MM.1S (cell line): ENCODE measurements at regions not wholly inside any gene's neighbourhood (a gene's known extent, or its start where the extent isn't known, plus 50 kb on each side); places are given as distances from the start of the nearest gene placed in this dataset.

ENCODE experiments used
- DNase-seq: peaks from one replicate; pipeline ENCODE4 v3.0.0-alpha.2; 2015
- H2AFZ ChIP-seq: fragments of 300-600 bp; sonication (generic); 2 replicates; pipeline ENCODE4 v1.6.0; 2016; ENCODE audit warnings: antibody characterized with exemption, low read length
- H3F3A ChIP-seq: fragments of 300-600 bp; sonication (generic); 2 replicates; pipeline ENCODE4 v1.6.1; 2016; ENCODE audit warnings: mild to moderate bottlenecking, antibody characterized with exemption, low read length, moderate library complexity, mixed read lengths; ENCODE audit not compliant: insufficient read depth
- H3K27ac ChIP-seq: fragments of 300-600 bp; sonication (generic); 2 replicates; pipeline ENCODE4 v1.5.1; 2016; ENCODE audit warnings: mild to moderate bottlenecking, low read length
- H3K27me3 ChIP-seq: fragments of 300-600 bp; sonication (generic); replicated peaks from 2 replicates; pipeline ENCODE4 v1.6.0; 2016; ENCODE audit warnings: low read length; ENCODE audit not compliant: insufficient read depth
- H3K36me3 ChIP-seq: fragments of 300-600 bp; sonication (generic); replicated peaks from 2 replicates; pipeline ENCODE4 v1.6.1; 2016; ENCODE audit warnings: mild to moderate bottlenecking, low read length, mixed read lengths; ENCODE audit not compliant: insufficient read depth
- H3K4me1 ChIP-seq: fragments of 300-600 bp; sonication (generic); 2 replicates; pipeline ENCODE4 v1.6.1; 2016; ENCODE audit warnings: low read length, mixed read lengths
- H3K4me2 ChIP-seq: fragments of 300-600 bp; sonication (generic); 2 replicates; pipeline ENCODE4 v1.6.0; 2016; ENCODE audit warnings: low read depth, low read length
- H3K4me3 ChIP-seq: fragments of 300-600 bp; sonication (generic); 2 replicates; pipeline ENCODE4 v1.5.1; 2016; ENCODE audit warnings: low read length, mixed read lengths
- H3K79me2 ChIP-seq: fragments of 300-600 bp; sonication (generic); 2 replicates; pipeline ENCODE4 v1.6.1; 2016; ENCODE audit warnings: mixed run types, low read length, mixed read lengths
- H3K9ac ChIP-seq: fragments of 300-600 bp; sonication (generic); 2 replicates; pipeline ENCODE4 v1.6.1; 2016; ENCODE audit warnings: low read length, mixed read lengths
- H3K9me2 ChIP-seq: fragments of 300-600 bp; sonication (generic); replicated peaks from 2 replicates; pipeline ENCODE4 v1.6.1; 2016; ENCODE audit warnings: mild to moderate bottlenecking, low read length, mixed read lengths; ENCODE audit not compliant: insufficient read depth
- H3K9me3 ChIP-seq: fragments of 300-600 bp; sonication (generic); replicated peaks from 2 replicates; pipeline ENCODE4 v1.6.1; 2016; ENCODE audit warnings: mild to moderate bottlenecking, low read length, mixed read lengths; ENCODE audit not compliant: insufficient read depth
- H4K20me1 ChIP-seq: fragments of 300-600 bp; sonication (generic); 2 replicates; pipeline ENCODE4 v1.6.1; 2016; ENCODE audit warnings: mild to moderate bottlenecking, low read length, moderate library complexity, mixed read lengths; ENCODE audit not compliant: insufficient read depth
- CTCF ChIP-seq: fragments of 300-600 bp; sonication (generic); IDR thresholded peaks from 2 replicates; pipeline ENCODE4 v1.5.1; 2016; ENCODE audit warnings: antibody characterized with exemption, low read length, mixed read lengths
- EZH2 ChIP-seq: fragments of 300-600 bp; sonication (generic); optimal IDR thresholded peaks from 2 replicates; pipeline ENCODE3; 2017; ENCODE audit warnings: low read depth, mild to moderate bottlenecking, antibody characterized with exemption, low read length, mixed read lengths
- EZH2phosphoT487 ChIP-seq: fragments of 300-600 bp; sonication (generic); IDR thresholded peaks from 2 replicates; pipeline ENCODE4 v1.6.1; 2018; ENCODE audit warnings: antibody characterized with exemption, low read length

DNA sequence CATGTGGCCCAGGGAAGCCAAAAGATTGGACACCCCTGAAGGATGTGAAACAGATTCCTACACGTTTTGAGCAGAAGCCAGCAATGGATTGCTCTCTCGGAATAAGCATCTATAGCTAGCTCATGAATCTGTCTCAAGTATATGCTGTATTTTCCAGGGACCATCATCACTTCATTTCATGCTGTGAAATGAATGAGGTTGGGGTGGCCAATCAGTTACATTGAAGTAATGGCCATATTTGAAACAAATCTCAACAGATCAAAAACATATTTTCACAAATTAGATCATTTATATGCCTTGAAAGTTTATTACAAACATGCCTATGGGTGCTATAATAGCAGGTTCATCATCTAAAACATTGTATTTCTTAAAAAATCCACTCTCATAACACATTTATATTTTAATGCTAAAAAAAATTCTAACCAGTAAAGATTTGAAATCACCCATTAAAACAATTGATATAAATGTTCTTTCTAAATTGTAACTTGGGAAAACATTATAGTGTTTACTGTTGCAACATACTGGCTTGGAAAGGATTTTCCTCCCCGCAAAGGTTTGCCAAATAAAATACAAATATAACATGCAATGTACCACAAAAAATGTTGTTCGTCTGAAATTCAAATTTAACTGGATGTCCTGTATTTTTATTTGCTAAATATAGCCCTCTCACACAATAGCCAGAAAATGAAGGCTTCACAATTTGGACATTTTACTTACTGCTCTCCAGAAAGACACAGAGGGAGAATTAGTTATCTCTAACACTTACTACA, 743.6 kb downstream of the KCNJ2 start:
- H3K9me3 ChIP-seq = no peaks in the 10 kb centered on the region
- TF ChIP-seq EZH2 = no peak
- no peak for TF ChIP-seq CTCF
- TF ChIP-seq EZH2phosphoT487 = no peak
- DNase-seq = no peak
- no peaks in the 10 kb centered on the region for H3F3A ChIP-seq
- H3K9me2 ChIP-seq = no peaks in the 10 kb centered on the region
- no peak overlapping the region for H3K4me2 ChIP-seq
- H3K36me3 ChIP-seq = no peaks in the 10 kb centered on the region
- no peaks in the 10 kb centered on the region for H3K27me3 ChIP-seq
- H2AFZ ChIP-seq = no peak overlapping the region
- no peaks in the 10 kb centered on the region for H3K4me1 ChIP-seq
- no peaks in the 10 kb centered on the region for H4K20me1 ChIP-seq
- H3K4me3 ChIP-seq = no peak overlapping the region
- H3K9ac ChIP-seq = no peak overlapping the region
- H3K79me2 ChIP-seq = no peaks in the 10 kb centered on the region
- no peak overlapping the region for H3K27ac ChIP-seq

DNA sequence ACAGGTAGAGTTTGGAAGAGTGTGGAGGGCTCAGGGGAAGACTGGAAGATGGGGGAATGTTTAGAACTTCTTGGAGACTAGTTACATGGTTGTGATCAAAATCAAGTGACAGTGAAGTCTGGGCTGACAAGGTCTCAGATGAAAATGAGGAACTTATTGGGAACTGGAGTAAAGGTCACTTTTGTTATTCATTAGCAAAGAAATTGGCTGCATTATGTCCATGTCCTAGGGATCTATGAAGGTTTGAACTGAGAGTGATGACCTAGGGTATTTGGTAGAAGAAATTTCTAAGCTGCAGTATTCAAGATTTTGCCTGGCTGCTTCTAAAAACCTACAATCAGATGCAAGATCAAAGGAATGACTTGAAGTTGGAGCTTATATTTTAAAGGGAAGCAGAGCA, 747.1 kb downstream of the KCNJ2 start:
- Histone ChIP-seq H2AFZ (no peak overlapping the region), H3K9me2 (no peaks in the 10 kb centered on the region), H3K27ac (no peak overlapping the region), H3K9me3 (no peaks in the 10 kb centered on the region), H3K4me1 (no peaks in the 10 kb centered on the region), H3F3A (no peaks in the 10 kb centered on the region), H3K79me2 (no peaks in the 10 kb centered on the region), H3K36me3 (no peaks in the 10 kb centered on the region), H3K4me3 (no peak overlapping the region), H3K9ac (no peak overlapping the region), H4K20me1 (no peaks in the 10 kb centered on the region), H3K27me3 (no peaks in the 10 kb centered on the region), H3K4me2 (no peak overlapping the region)
- TF ChIP-seq EZH2 (no peak), CTCF (no peak), EZH2phosphoT487 (no peak)
- no peak for DNase-seq

- Histone ChIP-seq H3K9ac (no peak overlapping the region), H3K4me1 (no peaks in the 10 kb centered on the region), H3K9me3 (no peaks in the 10 kb centered on the region), H3K79me2 (no peaks in the 10 kb centered on the region), H3K4me3 (no peak overlapping the region), H3K27ac (no peak overlapping the region), H3K27me3 (no peaks in the 10 kb centered on the region), H3F3A (no peaks in the 10 kb centered on the region), H3K9me2 (no peaks in the 10 kb centered on the region), H3K36me3 (no peaks in the 10 kb centered on the region), H2AFZ (no peak overlapping the region), H3K4me2 (no peak overlapping the region), H4K20me1 (no peaks in the 10 kb centered on the region)
- no peak for TF ChIP-seq CTCF
- no peak for TF ChIP-seq EZH2
- no peak for TF ChIP-seq EZH2phosphoT487
- no peak for DNase-seq
These were observed 749.9 kb downstream of the KCNJ2 start for GRCh38 chr17:70919241-70919640.
